Lower leg skin (tissue), 3 donors: ENCODE measurements at regions not wholly inside any gene's neighbourhood (a gene's known extent, or its start where the extent isn't known, plus 50 kb on each side); places are given as distances from the start of the nearest gene placed in this dataset.

Experiments used
- CTCF ChIP-seq, 3 donors: fragments of 450-650 bp; IDR thresholded peaks; one replicate each; pipeline ENCODE4 v1.5.1; 2016; ENCODE audit warnings: antibody characterized with exemption in 3 of 3, mild to moderate bottlenecking in 3 of 3, moderate library complexity in 2 of 3
- POLR2A ChIP-seq, 2 donors: fragments of 450-650 bp; IDR thresholded peaks; one replicate each; pipeline ENCODE4 v1.6.1; 2016 to 2017; ENCODE audit warnings: antibody characterized with exemption in 2 of 2, mild to moderate bottlenecking in 1 of 2, moderate library complexity in 1 of 2

DNA sequence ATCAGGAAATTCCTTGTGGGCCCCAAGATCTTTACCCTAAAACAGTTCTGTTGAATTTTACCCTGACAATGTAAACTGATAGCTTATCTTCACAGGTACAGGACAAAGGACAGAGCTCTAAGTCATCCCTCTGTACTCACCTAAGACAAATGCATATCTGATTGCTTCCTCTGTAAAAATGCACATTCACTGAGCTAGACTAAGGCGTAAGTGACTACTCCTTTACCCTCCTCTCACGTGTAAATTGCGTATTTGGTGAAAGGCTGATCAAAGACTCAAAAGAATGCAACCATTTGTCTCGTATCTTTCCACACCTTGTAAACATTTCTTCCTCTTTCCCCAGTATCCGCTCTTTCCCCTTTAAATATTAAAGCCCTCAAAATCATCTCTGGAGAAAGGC is 80.6 kb upstream of the LRCH1 start:
- TF ChIP-seq CTCF (IDR thresholded peaks at IDR 0.05) (no peak), POLR2A (IDR thresholded peaks at IDR 0.05) (no peak)
